ENCODE measurements at regions not wholly inside any gene's neighbourhood (a gene's known extent, or its start where the extent isn't known, plus 50 kb on each side); places are given as distances from the start of the nearest gene placed in this dataset.

- DNase-seq = no peak
These were observed 119.9 kb upstream of the ZNF217 start for GRCh38 chr20:53713328-53714056.

DNA sequence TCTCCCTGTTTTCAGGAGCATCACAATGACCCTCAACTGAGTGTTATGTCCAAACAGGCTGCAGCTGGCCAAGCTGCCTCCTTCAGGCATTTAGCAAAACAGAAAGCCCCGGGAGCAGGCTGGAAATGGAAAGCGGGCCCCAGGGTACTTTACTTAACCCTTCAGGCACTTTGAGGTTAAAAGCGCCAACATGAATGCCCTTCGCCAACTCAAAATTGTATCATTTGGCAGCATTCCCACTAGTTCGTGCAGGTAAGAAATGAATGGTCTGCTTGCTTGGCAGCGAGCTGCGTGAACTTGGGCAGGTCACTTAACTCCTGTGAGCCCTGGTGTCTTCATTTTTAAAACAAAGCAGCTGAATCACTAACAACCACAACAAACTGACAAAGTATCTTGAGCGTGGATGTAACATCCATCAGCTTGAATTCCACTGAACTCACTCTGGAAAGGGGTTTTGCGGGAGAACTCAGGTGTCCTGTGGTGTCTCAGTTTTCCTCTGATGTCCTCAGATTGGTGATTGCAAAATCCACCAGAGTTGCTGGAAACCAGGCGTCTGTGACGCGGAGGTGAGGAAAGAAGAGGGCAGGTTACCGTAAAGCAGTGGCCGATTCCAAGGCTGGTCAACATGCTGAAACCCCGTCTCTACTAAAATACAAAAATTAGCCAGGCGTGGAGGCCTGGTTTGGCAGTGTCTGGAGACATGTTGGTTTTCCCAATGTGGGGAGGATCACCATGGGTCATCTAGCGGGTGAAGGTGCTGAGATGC lies 118.8 kb upstream of the ZNF217 start:
- no peak for DNase-seq

DNA sequence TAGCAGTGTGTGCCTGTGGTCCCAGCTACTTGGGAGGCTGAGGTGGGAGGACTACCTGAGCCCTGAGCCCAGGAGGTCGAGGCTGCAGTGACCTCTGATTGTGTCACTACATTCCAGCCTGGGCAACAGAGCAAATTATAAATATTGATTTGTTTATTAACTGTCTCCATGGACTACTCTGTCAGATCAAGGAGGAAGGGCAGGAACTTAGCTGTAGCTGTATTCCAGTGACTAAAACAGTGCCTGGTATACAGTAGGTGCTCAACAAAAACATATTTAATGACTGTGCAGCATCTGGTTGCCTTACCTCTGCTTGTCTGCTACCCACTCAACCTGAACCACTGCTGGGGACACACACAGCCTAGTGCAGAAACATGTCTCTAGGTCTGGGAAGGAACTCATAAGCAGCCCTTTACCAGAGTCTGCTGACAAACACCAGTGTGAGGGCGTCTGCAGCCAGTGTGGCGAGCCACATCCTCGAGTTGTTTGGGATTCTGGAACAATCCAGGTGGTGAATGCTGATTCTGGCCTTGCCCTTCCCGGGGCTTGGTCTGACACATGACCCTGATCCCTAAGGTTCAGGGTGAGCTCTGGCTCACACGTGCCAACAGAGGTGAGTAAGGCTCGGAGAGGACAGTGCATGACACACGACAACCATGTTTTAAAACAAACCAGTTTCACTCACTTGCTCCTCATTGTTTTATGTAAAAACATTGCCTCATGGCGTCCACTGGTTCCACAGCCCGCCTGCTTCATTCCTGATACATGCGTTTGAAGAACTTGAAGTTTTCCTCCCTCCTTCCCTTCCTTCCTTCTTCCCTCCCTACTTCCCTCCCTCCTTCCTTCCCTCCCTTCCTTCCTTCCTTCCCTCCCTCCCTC lies 117.9 kb upstream of the ZNF217 start:
- no peak for DNase-seq

DNA sequence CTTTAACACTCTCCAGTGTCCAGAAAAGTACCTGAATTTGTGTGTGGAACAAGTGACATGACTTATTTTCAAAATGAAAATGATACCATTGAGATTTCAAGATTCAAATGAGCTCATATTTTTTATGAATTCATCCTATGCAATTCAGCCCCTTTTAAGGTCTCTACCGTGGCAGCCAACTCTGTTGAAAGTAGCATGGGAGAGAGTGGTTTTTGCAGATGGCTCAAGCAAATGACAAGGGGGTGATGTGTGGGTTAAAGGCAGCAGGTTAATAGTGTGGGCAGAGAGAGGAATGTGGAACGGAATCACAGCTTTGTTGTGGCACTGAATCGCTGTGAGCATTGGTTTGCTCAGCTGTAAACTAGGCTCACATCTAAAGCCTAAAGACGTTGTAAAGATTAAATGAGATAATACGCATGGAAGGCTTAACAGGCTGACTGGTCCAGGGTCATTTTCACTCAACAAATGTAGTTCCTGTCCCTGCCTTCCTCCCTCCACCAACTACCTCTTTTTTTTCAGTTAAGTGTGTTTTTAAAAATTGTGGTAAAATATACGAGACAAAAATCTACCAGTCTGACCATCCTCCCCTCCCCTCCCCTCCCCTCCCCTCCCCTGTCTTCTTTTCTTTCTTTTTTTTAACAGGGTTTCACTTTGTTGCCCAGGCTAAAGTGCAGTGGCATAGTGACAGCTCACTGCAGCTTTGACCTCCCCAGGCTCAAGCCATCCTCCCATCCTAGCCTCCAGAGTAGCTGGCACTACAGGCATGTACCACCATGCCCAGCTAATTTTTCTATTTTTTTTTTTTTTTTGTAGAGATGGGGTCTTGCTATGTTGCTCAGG lies 114.7 kb upstream of the ZNF217 start:
- DNase-seq = no peak

- DNase-seq = no peak
These were observed 113.9 kb upstream of the ZNF217 start for GRCh38 chr20:53707371-53708055.

- no peak for DNase-seq
These were observed 113.1 kb upstream of the ZNF217 start for GRCh38 chr20:53706466-53707370.

DNA sequence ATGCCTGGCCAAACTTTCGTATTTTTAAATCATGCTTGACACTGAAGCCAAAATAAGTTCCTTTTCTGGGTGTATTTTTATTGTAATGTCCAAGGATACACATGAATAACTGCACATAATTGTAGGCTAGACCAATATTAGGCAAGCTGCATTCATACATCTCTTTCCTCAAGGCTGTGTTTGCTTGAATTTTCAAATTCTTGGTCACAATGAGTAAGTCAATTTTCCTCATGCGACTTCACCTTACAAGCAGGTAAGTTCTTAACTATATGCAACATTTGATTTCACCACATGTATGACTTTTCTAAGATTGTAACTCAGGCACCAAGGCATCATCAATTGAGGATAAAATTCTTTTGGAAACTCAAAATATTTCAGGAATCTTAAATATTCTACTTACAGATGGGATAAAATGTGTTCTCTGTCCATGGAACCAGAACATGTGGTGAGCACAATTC lies 112.4 kb upstream of the ZNF217 start:
- DNase-seq = no peak

GRCh38 chr20:53702617-53703016 lies 109.0 kb upstream of the ZNF217 start:
- no peak for DNase-seq

GRCh38 chr20:53699906-53700305 lies 106.3 kb upstream of the ZNF217 start:
- DNase-seq = no peak

DNA sequence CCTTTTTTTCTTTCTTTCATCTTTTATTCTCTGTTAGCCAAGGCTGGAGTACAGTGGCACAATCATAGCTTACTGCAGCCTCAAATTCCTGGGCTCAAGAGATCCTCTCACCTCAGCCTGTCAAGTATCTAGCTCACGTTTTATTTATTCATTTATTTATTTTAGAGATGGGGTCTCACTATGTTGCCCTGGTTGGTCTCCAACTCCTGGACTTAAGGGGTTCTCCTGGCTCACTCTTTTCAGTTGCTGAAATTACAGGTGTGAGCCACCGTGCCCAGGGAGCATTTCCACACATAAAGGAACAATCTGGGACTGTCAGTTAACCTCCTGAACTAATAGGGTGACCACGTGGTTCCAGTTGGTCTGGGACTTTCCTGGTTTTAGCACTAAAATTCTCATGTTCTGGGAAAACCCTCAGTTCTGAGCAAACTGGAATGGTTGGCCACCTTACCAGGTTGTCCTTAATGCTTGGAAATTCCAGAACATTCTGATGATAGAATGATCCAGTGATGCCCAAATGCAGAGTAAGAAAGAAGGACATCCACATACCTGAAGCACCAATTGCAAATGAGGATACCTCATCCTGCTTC lies 105.5 kb upstream of the ZNF217 start:
- DNase-seq = no peak

GRCh38 chr20:53698371-53698978 lies 104.8 kb upstream of the ZNF217 start:
- DNase-seq = no peak

- no peak for DNase-seq
These were observed 102.3 kb upstream of the ZNF217 start for GRCh38 chr20:53695797-53696527.

DNA sequence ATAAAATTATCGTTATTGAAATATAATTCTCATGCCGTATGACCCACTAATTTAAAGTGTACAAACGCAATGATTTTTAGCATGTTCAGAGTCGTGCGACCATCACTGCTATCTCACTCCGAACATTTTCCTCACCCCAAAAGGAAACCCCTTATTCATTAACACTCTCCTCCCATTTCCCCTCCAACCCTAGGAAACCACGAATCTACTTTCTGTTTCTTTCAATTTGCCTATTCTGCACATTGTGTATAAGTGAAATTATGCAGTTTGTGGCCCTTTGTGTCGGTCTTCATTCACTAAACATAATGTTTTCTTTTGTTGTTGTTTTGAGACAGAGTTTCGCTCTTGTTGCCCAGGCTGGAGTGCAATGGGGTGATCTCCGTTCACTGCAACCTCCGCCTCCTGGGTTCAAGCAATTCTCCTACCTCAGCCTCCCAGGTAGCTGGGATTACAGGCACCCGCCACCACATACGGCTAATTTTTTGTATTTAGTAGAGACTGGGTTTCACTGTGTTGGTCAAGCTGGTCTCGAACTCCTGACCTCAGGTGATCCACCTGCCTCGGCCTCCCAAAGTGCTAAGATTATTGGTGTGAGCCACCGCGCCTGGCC lies 99.7 kb upstream of the ZNF217 start:
- DNase-seq = no peak

GRCh38 chr20:53692465-53693067 lies 98.9 kb upstream of the ZNF217 start:
- no peak for DNase-seq

DNA sequence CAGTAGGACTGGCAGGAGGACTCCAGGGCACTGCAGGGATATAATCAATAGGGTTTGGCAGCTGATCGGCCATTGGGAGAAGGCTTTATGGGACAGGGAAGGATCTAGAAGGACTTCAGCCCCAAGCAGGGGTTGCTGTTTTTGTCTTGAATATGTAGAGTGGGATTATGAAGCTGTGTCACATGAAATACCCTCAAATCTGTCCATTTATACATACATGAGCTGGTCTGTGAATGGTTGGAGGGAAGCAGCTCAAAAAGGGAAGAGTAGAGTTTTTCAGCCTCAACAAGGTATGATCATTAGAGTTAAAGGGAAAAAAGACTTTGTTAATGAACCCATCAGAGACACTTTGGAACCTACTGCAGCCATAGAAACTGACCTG lies 98.2 kb upstream of the ZNF217 start:
- no peak for DNase-seq

DNA sequence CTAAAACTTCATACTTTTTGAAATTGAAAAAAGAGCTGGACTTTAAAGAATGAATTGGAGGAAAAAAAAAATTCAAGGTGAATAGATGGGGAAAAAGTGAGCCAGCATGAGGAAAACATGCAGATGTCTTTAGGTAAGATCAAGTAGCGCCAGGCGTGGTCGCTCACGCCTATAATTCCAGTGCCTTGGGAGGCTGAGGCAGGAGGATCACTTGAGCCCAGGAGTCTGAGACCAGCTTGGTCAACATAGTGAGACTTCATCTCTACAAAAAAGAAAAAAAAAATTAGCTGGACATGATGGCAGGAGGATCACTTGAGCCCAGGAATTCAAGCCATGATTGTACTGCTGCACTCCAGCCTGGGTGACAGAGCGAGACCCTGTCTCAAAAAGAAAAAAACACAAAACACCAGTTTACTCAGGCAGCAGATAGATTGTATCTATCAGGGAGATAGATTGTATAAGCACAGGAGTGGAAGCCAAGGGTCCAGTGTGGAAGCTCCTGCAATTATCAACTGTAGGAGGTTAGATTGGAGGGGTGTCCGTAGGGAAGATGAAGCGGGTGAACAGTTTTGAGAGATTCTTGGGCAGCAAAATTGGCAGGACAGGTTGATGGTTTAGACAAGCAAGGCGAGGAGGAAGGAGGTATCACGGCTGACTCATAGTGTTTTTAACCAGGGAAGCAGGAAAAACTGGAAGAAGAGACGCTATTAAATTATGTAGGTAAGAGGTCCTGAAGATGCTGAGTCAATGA lies 97.6 kb upstream of the ZNF217 start:
- no peak for DNase-seq

GRCh38 chr20:53688085-53688484 lies 94.4 kb upstream of the ZNF217 start:
- no peak for DNase-seq
